BJ (cell line): ENCODE measurements at regions not wholly inside any gene's neighbourhood (a gene's known extent, or its start where the extent isn't known, plus 50 kb on each side); places are given as distances from the start of the nearest gene placed in this dataset.

Source experiments
- CTCF ChIA-PET: fragments of 350-600 bp; formaldehyde crosslinking; extraction: SDS; loops from one replicate; lab custom pipeline; 2021; ENCODE audit warnings: antibody characterized with exemption, inconsistent platforms; lab: Yijun Ruan, JAX
- POLR2A ChIA-PET: fragments of 300-600 bp; sonication (Branson Sonifier 250); formaldehyde crosslinking; extraction: SDS; loops from one replicate; lab custom pipeline; 2021; ENCODE audit warnings: antibody characterized with exemption; lab: Charles Lee
- DNase-seq: peaks from one replicate; pipeline ENCODE4 v3.0.0-alpha.2; 2011; ENCODE audit warnings: low read depth
- H3K27me3 ChIP-seq: 2 replicates; pipeline ENCODE4 v1.6.0; 2011; ENCODE audit warnings: low read length; ENCODE audit not compliant: control insufficient read depth, insufficient read depth
- H3K36me3 ChIP-seq: 2 replicates; pipeline ENCODE4 v1.5.1; 2011; ENCODE audit warnings: low read length; ENCODE audit not compliant: control insufficient read depth, insufficient read depth
- H3K4me3 ChIP-seq: 2 replicates; pipeline ENCODE4 v1.5.1; 2011; ENCODE audit warnings: low read depth, mild to moderate bottlenecking, control low read depth, low read length
- CTCF ChIP-seq: IDR thresholded peaks from 2 replicates; pipeline ENCODE4 v1.5.1; 2011; ENCODE audit warnings: low read depth, mild to moderate bottlenecking, control low read depth, inconsistent platforms, low read length, moderate library complexity; ENCODE audit not compliant: insufficient read depth

GRCh38 chrY:12537226-12537854 is 163.7 kb upstream of the USP9Y start:
- H3K4me3 ChIP-seq, result peak overlapping the region; percentile 27
- POLR2A ChIA-PET, result no interaction called here
- no peaks in the 10 kb centered on the region for H3K36me3 ChIP-seq
- CTCF ChIA-PET, result interaction anchor here (0.7 kb wide), 1 partner anchor 11 kb away, joined by 3 read pairs; no protein-coding TSS in a partner anchor
- H3K27me3 ChIP-seq, result no peaks in the 10 kb centered on the region
- TF ChIP-seq CTCF, result no peak
- no peak for DNase-seq

GRCh38 chrY:12546746-12547420 is 154.1 kb upstream of the USP9Y start:
- no peak for DNase-seq
- H3K4me3 ChIP-seq, result no peak overlapping the region
- TF ChIP-seq CTCF, result no peak
- ChIA-PET POLR2A (no interaction called here), CTCF (interaction anchor here (1.0 kb wide), 1 partner anchor 263 kb away, joined by 4 read pairs; no protein-coding TSS in a partner anchor)
- no peaks in the 10 kb centered on the region for H3K36me3 ChIP-seq
- no peaks in the 10 kb centered on the region for H3K27me3 ChIP-seq

- H3K27me3 ChIP-seq, result no peaks in the 10 kb centered on the region
- DNase-seq, result peak; percentile 86
- H3K36me3 ChIP-seq, result no peaks in the 10 kb centered on the region
- no peak overlapping the region for H3K4me3 ChIP-seq
- POLR2A ChIA-PET, result no interaction called here
- TF ChIP-seq CTCF, result no peak
- CTCF ChIA-PET, result interaction anchor here (1.2 kb wide), 1 partner anchor 20 kb away, joined by 4 read pairs; no protein-coding TSS in a partner anchor
Observed at GRCh38 chrY:12552471-12553283, 148.4 kb upstream of the USP9Y start.

GRCh38 chrY:12553909-12554308 is 147.1 kb upstream of the USP9Y start:
- no peak for DNase-seq
- ChIA-PET POLR2A (no interaction called here), CTCF (no interaction called here)
- no peak for TF ChIP-seq CTCF
- Histone ChIP-seq H3K4me3 (no peak overlapping the region), H3K36me3 (no peaks in the 10 kb centered on the region), H3K27me3 (no peaks in the 10 kb centered on the region)

- H3K4me3 ChIP-seq, result no peak overlapping the region
- ChIA-PET CTCF (no interaction called here), POLR2A (no interaction called here)
- no peak for TF ChIP-seq CTCF
- no peaks in the 10 kb centered on the region for H3K27me3 ChIP-seq
- peak; percentile 74 for DNase-seq
- H3K36me3 ChIP-seq, result no peaks in the 10 kb centered on the region
Observed at GRCh38 chrY:12555005-12555404, 146.0 kb upstream of the USP9Y start.
